D721Med (cell line): ENCODE measurements at regions not wholly inside any gene's neighbourhood (a gene's known extent, or its start where the extent isn't known, plus 50 kb on each side); places are given as distances from the start of the nearest gene placed in this dataset.
"Not testable (repeated sequence)": the region's sequence is repeated elsewhere in the genome, so short reads cannot be mapped to it uniquely, and the experiment has no call there.

Experiments used
- DNase-seq: peaks from one replicate; pipeline ENCODE4 v3.0.0; 2011; ENCODE audit warnings: low spot score; ENCODE audit not compliant: insufficient read length
- FAIRE-seq: peaks from 2 replicates; lab custom pipeline; 2011; peaks lifted over from hg19 to GRCh38; lab: Jason Lieb, UNC
- CTCF ChIP-seq: IDR thresholded peaks from 2 replicates; pipeline ENCODE4 v1.5.1; 2012; ENCODE audit warnings: mild to moderate bottlenecking, control low read depth; ENCODE audit not compliant: insufficient read depth; ENCODE audit errors: missing control alignments

- FAIRE-seq, result no peak
- DNase-seq, result no peak
- TF ChIP-seq CTCF, result no peak
Observed at GRCh38 chr2:235224410-235224809, 269.4 kb upstream of the AGAP1 start.

GRCh38 chr2:235225261-235225660 lies 268.6 kb upstream of the AGAP1 start:
- TF ChIP-seq CTCF, result no peak
- FAIRE-seq (no peak), DNase-seq (no peak)

- FAIRE-seq, result no peak
- no peak for DNase-seq
- TF ChIP-seq CTCF, result no peak
Observed at GRCh38 chr2:235227590-235227989, 266.3 kb upstream of the AGAP1 start.

GRCh38 chr2:235228422-235228821 lies 265.4 kb upstream of the AGAP1 start:
- not testable (repeated sequence) for DNase-seq, FAIRE-seq

- no peak for TF ChIP-seq CTCF
- DNase-seq (no peak), FAIRE-seq (no peak)
Observed at GRCh38 chr2:235229236-235229635, 264.6 kb upstream of the AGAP1 start.

- TF ChIP-seq CTCF, result no peak
- DNase-seq, result no peak
- FAIRE-seq, result no peak
Observed at GRCh38 chr2:235230821-235231601, 262.8 kb upstream of the AGAP1 start.

- TF ChIP-seq CTCF, result no peak
- FAIRE-seq, result no peak
- no peak for DNase-seq
Observed at GRCh38 chr2:235232449-235233433, 261.1 kb upstream of the AGAP1 start.
